ENCODE measurements at regions not wholly inside any gene's neighbourhood (a gene's known extent, or its start where the extent isn't known, plus 50 kb on each side); places are given as distances from the start of the nearest gene placed in this dataset.
A peak's percentile ranks its signal among the peaks of the same experiment; 100 is the strongest.

DNA sequence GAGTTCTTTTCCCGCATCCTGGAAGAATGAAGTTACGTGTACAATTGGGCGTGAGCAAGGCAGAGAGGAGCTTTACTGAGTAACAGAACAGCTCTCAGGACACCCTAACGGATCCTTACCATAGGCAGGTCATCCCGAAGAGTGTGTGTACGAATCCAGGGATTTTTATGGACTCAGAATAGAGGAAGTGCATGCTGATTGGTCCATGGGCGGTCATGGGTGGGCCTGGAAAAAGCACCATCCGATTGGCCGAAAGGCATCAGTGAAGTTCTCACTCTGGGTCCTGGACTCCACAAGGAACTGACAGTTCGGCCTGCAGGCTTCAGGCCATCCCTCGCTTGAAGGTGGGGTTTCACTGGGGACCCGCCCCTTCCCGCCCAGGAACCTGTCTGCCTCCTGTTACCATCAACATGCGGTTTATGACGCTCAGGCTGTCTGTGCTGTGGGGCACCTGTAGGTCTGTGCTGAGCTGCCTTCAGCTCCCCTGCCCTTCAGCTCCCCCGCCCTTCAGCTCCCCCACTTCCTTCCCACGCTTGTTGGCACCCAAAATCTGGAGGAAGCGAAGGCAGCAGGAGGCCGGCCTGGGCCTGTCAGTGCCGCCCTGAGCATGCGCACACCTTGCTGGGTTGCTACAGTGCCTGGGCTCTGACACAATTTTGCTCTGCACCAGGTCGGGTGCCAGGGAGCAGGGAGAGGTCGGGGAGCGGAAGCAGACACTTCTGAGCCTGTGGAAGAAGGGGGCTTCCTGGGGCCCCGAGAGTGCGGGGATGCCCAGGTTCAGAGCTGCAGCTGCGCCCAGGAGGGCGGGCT is 57.9 kb upstream of the MANEA start (continued):
- TF ChIP-seq, protein P1, sequence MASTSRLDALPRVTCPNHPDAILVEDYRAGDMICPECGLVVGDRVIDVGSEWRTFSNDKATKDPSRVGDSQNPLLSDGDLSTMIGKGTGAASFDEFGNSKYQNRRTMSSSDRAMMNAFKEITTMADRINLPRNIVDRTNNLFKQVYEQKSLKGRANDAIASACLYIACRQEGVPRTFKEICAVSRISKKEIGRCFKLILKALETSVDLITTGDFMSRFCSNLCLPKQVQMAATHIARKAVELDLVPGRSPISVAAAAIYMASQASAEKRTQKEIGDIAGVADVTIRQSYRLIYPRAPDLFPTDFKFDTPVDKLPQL (IDR thresholded peaks at IDR 0.05; ENCODE audit: extremely low read depth, insufficient read length): peak; percentile 44
- TF ChIP-seq PHTF2 (CRISPR knock-in tag; IDR thresholded peaks at IDR 0.05): no peak
- TF ChIP-seq RBM15 (IDR thresholded peaks at IDR 0.05; ENCODE audit: insufficient read depth, low read length): no peak
- no peak for TF ChIP-seq ESRRB (CRISPR knock-in tag; IDR thresholded peaks at IDR 0.05; ENCODE audit: borderline replicate concordance)
- TF ChIP-seq, protein P2, sequence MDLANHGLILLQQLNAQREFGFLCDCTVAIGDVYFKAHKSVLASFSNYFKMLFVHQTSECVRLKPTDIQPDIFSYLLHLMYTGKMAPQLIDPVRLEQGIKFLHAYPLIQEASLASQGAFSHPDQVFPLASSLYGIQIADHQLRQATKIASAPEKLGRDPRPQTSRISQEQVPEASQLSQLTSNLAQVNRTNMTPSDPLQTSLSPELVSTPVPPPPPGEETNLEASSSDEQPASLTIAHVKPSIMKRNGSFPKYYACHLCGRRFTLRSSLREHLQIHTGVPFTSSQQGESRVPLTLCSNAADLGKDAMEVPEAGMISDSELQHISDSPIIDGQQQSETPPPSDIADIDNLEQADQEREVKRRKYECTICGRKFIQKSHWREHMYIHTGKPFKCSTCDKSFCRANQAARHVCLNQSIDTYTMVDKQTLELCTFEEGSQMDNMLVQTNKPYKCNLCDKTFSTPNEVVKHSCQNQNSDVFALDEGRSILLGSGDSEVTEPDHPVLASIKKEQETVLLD (IDR thresholded peaks at IDR 0.05): peak; percentile 72; the same call in 1 of the 2 replicates
- peak; percentile 40 for TF ChIP-seq NFYB (IDR thresholded peaks at IDR 0.05; ENCODE audit: extremely low read depth, insufficient read length)
- TF ChIP-seq, protein P3, sequence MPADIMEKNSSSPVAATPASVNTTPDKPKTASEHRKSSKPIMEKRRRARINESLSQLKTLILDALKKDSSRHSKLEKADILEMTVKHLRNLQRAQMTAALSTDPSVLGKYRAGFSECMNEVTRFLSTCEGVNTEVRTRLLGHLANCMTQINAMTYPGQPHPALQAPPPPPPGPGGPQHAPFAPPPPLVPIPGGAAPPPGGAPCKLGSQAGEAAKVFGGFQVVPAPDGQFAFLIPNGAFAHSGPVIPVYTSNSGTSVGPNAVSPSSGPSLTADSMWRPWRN (IDR thresholded peaks at IDR 0.05; ENCODE audit: low read depth): no peak
- no peak for TF ChIP-seq BRCA1 (IDR thresholded peaks at IDR 0.05)
- TF ChIP-seq BRCA1 (CRISPR knock-in tag; IDR thresholded peaks at IDR 0.05): no peak
- no peak for TF ChIP-seq HNRNPH1 (optimal IDR thresholded peaks at IDR 0.05; ENCODE audit: low read depth, low read length)
- TF ChIP-seq ZNF12 (CRISPR knock-in tag; IDR thresholded peaks at IDR 0.05): no peak
- TF ChIP-seq, protein P4, sequence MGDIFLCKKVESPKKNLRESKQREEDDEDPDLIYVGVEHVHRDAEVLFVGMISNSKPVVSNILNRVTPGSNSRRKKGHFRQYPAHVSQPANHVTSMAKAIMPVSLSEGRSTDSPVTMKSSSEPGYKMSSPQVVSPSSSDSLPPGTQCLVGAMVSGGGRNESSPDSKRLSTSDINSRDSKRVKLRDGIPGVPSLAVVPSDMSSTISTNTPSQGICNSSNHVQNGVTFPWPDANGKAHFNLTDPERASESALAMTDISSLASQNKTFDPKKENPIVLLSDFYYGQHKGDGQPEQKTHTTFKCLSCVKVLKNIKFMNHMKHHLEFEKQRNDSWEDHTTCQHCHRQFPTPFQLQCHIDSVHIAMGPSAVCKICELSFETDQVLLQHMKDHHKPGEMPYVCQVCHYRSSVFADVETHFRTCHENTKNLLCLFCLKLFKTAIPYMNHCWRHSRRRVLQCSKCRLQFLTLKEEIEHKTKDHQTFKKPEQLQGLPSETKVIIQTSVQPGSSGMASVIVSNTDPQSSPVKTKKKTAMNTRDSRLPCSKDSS (IDR thresholded peaks at IDR 0.05; ENCODE audit: low read depth, partially characterized antibody): no peak
- peak; percentile 34 to 42; a peak in 1 of 4 replicates for TF ChIP-seq MAZ (CRISPR knock-in tag; conservative IDR thresholded peaks at IDR 0.05 in 1 of 2, IDR thresholded peaks at IDR 0.05 in 1 of 2)
- TF ChIP-seq ILK (tag; IDR thresholded peaks at IDR 0.05; ENCODE audit: borderline replicate concordance, low read depth): no peak
- no peak for TF ChIP-seq ATF1 (CRISPR knock-in tag; IDR thresholded peaks at IDR 0.05)
- peak; percentile 62 for TF ChIP-seq ATF1 (tag; IDR thresholded peaks at IDR 0.05)
- TF ChIP-seq CBFB (CRISPR knock-in tag; IDR thresholded peaks at IDR 0.05): peak; percentile 83; the same call in 1 of the 2 replicates
- TF ChIP-seq RAD51 (IDR thresholded peaks at IDR 0.05; ENCODE audit: borderline replicate concordance, low read depth): peak; percentile 40; the same call in 1 of the 2 replicates
- no peak for TF ChIP-seq HLTF (IDR thresholded peaks at IDR 0.05)
- peak; percentile 96 for TF ChIP-seq KDM5B (IDR thresholded peaks at IDR 0.05; ENCODE audit: insufficient replicate concordance, low read depth, low read length)
- no peak for TF ChIP-seq ARHGAP35 (IDR thresholded peaks at IDR 0.05; ENCODE audit: partially characterized antibody)
- no peak for TF ChIP-seq ZZZ3 (IDR thresholded peaks at IDR 0.05)
- peak; percentile 43 for TF ChIP-seq CREB1 (IDR thresholded peaks at IDR 0.05)
- TF ChIP-seq CREB1 (CRISPR knock-in tag; IDR thresholded peaks at IDR 0.05): no peak
- TF ChIP-seq SREBF2 (CRISPR knock-in tag; IDR thresholded peaks at IDR 0.05): no peak
